HG02798 (cell line): ENCODE measurements at regions not wholly inside any gene's neighbourhood (a gene's known extent, or its start where the extent isn't known, plus 50 kb on each side); places are given as distances from the start of the nearest gene placed in this dataset.
"Not testable (repeated sequence)": the region's sequence is repeated elsewhere in the genome, so short reads cannot be mapped to it uniquely, and the experiment has no call there.

ENCODE experiments used
- ATAC-seq: cut with Tn5 transposase; IDR thresholded peaks from one replicate; pipeline ENCODE4 v1.9.1; 2021; ENCODE audit warnings: mild to moderate bottlenecking; ENCODE audit not compliant: unreplicated experiment, poor library complexity

GRCh38 chr4:153098427-153098826 is 105.8 kb upstream of the TRIM2 start:
- no peak for ATAC-seq

- ATAC-seq, result no peak
These were observed 104.7 kb upstream of the TRIM2 start for GRCh38 chr4:153099391-153100140.

DNA sequence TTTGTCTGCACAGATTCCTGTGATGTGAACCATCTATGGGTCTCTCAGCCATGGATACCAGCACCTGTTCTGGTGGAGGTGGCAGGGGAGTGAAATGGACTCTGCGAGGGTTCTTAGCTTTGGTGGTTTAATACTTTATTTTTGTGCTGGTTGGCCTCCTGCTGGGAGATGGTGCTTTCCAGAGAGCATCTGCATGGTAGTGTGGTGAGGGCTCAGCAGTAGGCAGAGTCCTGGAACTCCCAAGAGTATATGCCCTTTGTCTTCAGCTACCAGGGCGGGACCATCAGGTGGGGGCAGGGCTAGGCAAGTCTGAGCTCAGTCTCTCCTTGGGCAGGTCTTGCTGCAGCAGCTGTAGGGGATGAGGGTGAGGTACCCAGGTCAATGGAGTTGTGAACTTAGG is 97.5 kb upstream of the TRIM2 start:
- ATAC-seq, result not testable (repeated sequence)

GRCh38 chr4:153107246-153107645 is 97.0 kb upstream of the TRIM2 start:
- ATAC-seq, result no peak

DNA sequence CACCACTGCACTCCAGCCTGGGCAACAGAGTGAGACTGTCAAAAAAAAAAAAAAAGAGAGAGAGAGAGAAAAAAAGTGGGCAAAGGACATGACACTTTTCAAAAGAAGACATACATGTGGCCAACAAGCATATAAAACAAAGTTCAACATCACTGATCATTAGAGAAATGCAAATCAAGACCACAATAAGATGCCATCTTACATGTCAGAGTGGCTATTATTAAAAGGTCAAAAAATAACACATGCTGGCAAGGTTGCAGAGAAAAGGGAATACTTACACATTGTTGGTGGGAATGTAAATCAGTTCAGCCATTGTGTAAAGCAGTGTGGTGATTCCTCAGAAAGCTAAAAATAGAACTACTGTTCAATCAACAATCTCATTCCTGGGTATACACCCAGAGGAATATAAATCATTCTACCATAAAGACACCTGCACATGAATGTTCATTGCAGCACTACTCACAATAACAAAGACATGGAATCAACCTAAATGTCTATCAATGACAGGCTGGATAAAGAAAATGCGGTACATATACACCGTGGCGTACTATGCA is 94.9 kb upstream of the TRIM2 start:
- no peak for ATAC-seq

- ATAC-seq, result no peak
These were observed 93.5 kb upstream of the TRIM2 start for GRCh38 chr4:153110739-153111138.

DNA sequence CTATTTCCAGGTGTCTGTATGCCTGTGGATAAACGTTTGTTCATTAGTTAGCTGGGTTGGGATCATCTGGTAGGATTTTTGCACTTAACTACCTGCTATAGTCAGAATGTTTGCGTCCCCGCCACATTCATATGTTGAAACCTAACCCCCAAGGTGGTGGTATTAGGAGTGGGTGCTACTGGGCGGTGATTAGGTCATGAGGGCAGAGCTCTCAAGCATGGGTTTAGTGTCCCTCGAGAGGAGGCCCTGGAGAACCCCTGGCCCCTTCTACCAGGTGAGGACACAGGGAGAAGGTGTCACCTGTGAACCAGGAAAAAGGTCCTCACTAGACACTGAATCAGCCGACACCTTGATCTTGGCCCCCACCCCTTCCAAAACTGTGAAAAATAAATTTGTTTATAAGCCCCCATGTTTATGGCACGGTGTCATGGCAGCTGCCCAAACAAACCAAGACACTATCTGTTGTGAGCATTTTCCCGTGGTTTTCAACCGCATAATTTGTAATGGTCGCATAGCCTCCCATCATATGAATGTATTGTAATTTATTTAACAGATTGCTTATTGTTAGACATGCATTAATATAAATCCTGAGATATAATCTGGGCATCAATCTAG is 92.7 kb upstream of the TRIM2 start:
- ATAC-seq, result no peak

DNA sequence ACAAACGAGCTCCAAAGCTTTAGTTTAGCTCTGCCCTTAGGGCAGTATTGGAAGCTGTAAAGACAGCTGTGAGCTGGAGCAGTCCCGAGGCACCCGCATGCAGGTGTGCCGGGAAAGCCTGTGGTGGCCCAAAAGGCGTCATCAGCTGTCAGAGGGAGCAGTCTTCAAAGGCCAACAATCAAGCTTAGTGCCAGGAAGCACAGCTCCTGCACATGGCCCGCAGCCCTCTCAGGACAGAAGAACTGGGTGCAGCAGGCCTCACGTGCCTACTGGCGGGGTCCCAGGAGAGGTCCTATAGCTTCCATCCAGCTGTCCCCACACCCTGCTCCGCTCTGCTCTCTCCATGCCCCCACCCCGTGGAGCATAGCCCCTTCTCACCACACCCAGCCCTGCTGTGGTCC is 92.2 kb upstream of the TRIM2 start:
- peak; percentile 29 for ATAC-seq

DNA sequence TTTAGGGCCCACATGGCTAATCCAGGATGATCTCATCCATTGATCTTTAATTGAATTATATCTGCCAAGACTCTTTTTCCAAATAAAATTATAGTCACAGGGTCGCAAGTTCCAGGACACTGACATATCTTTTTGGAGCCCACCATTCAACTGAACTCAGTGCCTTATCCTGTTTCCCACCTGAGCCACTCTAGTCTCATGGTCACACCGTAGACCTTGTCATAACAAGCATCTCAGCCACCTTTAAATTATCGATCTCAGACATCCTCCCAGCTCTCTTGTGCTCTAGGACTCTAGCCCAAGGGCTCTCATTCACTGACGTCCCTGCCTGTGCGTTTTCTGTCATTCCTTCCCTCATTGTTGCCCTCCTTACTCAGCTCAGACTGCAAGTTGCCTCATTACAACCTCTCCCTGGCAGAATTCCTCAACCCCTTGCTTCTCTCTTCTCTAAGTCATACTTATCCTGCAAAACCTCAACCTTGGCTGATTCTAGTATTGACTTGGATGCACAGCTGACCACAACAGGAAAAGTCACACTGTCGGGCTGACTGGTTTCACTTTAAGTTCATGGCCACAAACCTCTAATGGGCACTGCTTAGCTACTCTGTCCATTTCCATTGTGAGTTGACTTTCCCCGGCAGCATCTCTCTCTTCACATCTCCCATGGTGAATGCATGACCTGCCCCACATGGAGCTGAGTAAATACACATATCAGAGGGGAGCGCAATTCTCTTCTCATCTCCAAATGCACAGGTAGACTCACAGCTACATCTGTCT is 91.0 kb upstream of the TRIM2 start:
- no peak for ATAC-seq

DNA sequence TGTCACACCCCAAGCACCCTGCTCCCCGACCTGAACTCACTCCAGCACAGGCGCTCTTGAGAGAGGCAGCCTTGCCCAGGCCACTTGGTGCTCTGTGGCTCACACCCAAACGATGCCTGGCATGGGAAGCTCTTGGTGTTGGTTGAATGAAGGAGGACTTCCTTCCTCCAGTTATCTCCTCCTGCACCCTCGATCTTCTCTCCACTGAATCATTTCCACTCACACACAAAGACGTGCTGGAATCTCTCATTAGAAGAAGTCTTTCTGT is 90.5 kb upstream of the TRIM2 start:
- ATAC-seq, result no peak

DNA sequence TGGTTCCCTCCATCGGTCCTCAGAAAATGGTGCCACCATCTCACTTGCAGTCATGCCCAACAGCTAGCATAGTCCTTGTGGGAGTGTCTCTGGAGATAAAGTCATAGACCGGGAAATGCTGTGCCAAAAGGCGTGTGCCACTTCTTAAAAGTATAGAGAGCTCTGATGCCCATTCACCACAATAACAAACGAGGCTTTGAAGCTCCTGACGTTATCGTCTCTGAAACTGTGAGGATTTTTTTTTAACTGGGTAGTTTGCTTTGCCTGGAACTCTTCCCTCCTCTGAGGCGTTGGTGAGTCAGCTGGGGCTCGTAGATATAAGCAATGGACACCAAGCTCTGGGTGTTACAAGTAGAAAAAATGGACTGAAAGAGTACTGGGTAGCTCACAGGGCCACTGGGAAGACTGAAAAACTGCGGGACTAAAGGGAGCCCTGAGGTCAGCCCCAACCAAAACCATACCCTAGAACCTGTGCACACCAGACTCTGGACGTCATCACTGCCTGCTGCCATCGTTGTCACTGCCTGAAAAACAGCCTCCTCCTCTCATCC is 89.4 kb upstream of the TRIM2 start:
- ATAC-seq, result no peak

GRCh38 chr4:153115322-153116290 is 88.6 kb upstream of the TRIM2 start:
- ATAC-seq, result peak; percentile 84

DNA sequence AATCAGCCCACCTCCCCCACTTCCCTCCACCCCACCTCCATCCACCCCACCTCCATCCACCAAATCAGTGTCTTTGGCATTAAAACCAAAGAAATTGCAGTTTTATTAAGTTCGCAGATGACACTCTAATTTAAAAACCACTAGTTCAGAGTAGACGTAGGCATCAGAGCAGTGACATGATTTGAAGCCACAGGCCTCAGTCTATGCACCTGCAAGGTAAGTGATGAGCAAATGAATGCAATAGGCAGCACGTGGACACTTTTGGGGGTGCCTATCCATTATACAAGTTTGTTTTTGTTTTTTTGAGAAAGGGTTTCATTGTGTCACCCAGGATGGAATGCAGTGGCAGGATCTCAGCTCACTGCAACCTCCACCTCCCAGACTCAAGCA is 88.0 kb upstream of the TRIM2 start:
- no peak for ATAC-seq

DNA sequence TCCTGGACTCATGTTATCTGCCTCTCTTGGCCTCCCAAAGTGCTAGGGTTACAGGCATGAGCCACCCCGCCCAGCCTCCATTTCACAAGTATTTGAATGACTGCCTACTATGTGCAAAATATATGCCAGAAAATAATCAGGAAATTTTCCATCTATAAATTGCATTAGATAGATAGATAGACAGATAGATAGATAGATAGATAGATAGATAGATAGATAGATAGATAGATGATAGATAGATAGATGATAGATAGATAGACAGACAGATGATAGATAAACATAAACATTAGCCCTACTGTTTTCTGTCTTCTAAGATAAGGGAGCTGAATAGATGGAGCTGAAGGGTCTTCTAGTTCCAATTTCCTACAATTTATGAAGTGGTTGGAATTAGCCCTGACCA is 87.4 kb upstream of the TRIM2 start:
- no peak for ATAC-seq

GRCh38 chr4:153117554-153117953 is 86.7 kb upstream of the TRIM2 start:
- ATAC-seq, result no peak

GRCh38 chr4:153119626-153120025 is 84.6 kb upstream of the TRIM2 start:
- no peak for ATAC-seq

DNA sequence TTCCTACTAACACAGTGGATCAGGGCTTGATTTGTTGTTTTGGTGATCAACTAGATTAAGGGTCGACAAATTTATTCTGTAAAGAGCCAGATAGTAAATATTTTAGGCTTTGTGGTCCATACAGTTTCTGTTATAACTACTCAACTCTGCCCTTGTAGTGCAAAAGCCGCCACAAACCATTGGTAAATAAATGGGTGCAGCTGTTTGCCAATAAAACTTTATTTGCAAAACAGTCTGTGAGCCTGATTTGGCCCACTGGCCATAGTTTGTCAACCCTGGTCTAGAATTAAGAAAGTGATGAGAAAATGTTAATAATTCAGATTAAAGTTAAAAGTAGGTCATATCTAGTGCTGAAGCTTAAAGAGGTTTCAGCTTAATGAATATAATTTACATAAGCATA is 84.0 kb upstream of the TRIM2 start:
- no peak for ATAC-seq

- no peak for ATAC-seq
These were observed 81.4 kb upstream of the TRIM2 start for GRCh38 chr4:153122855-153123254.

DNA sequence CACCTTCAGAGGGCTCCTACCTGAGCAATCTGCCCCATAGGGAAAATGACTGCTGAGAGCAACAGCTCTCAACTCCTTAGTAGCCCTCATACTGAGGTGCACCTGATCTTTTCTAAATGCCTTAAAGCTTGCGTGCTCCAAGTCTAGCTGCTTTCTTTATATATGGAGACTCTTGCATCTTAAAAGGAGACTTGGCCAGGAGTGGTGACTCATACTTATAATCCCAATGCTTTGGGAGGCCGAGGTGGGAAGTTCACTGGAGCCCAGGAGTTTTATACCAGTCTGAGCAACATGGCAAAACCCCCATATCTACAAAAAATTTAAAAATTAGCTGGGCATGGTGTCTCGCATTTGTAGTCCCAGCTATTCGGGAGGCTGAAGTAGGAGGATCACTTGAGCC is 78.1 kb upstream of the TRIM2 start:
- no peak for ATAC-seq
